ENCODE measurements at regions not wholly inside any gene's neighbourhood (a gene's known extent, or its start where the extent isn't known, plus 50 kb on each side); places are given as distances from the start of the nearest gene placed in this dataset.

GRCh38 chr2:133705287-133705686 lies 137.0 kb upstream of the NCKAP5 start:
- no peak overlapping the region for H3K4me3 ChIP-seq (ENCODE audit: low read depth, low read length)
- no peaks in the 10 kb centered on the region for H3K36me3 ChIP-seq (ENCODE audit: control insufficient read depth, insufficient read depth, low read length)
- DNase-seq (ENCODE audit: low read depth), result no peak
- H3K27me3 ChIP-seq (ENCODE audit: control insufficient read depth, insufficient read depth, low read length), result no peaks in the 10 kb centered on the region
- TF ChIP-seq CTCF (IDR thresholded peaks at IDR 0.05; ENCODE audit: insufficient read depth, low read length, poor library complexity, severe bottlenecking), result no peak

GRCh38 chr2:133710613-133711012 lies 142.3 kb upstream of the NCKAP5 start:
- Histone ChIP-seq H3K27me3 (ENCODE audit: control insufficient read depth, insufficient read depth, low read length) (no peaks in the 10 kb centered on the region), H3K4me3 (ENCODE audit: low read depth, low read length) (no peak overlapping the region), H3K36me3 (ENCODE audit: control insufficient read depth, insufficient read depth, low read length) (no peaks in the 10 kb centered on the region)
- TF ChIP-seq CTCF (IDR thresholded peaks at IDR 0.05; ENCODE audit: insufficient read depth, low read length, poor library complexity, severe bottlenecking), result no peak
- no peak for DNase-seq (ENCODE audit: low read depth)

GRCh38 chr2:133711201-133711600 lies 142.9 kb upstream of the NCKAP5 start:
- DNase-seq (ENCODE audit: low read depth), result no peak
- Histone ChIP-seq H3K27me3 (ENCODE audit: control insufficient read depth, insufficient read depth, low read length) (no peaks in the 10 kb centered on the region), H3K36me3 (ENCODE audit: control insufficient read depth, insufficient read depth, low read length) (no peaks in the 10 kb centered on the region), H3K4me3 (ENCODE audit: low read depth, low read length) (no peak overlapping the region)
- no peak for TF ChIP-seq CTCF (IDR thresholded peaks at IDR 0.05; ENCODE audit: insufficient read depth, low read length, poor library complexity, severe bottlenecking)

GRCh38 chr2:133711806-133712205 lies 143.5 kb upstream of the NCKAP5 start:
- no peak for TF ChIP-seq CTCF (IDR thresholded peaks at IDR 0.05; ENCODE audit: insufficient read depth, low read length, poor library complexity, severe bottlenecking)
- Histone ChIP-seq H3K36me3 (ENCODE audit: control insufficient read depth, insufficient read depth, low read length) (no peaks in the 10 kb centered on the region), H3K4me3 (ENCODE audit: low read depth, low read length) (no peak overlapping the region), H3K27me3 (ENCODE audit: control insufficient read depth, insufficient read depth, low read length) (no peaks in the 10 kb centered on the region)
- no peak for DNase-seq (ENCODE audit: low read depth)

GRCh38 chr2:133712369-133712768 lies 144.1 kb upstream of the NCKAP5 start:
- no peak for TF ChIP-seq CTCF (IDR thresholded peaks at IDR 0.05; ENCODE audit: insufficient read depth, low read length, poor library complexity, severe bottlenecking)
- DNase-seq (ENCODE audit: low read depth), result no peak
- Histone ChIP-seq H3K4me3 (ENCODE audit: low read depth, low read length) (no peak overlapping the region), H3K27me3 (ENCODE audit: control insufficient read depth, insufficient read depth, low read length) (no peaks in the 10 kb centered on the region), H3K36me3 (ENCODE audit: control insufficient read depth, insufficient read depth, low read length) (no peaks in the 10 kb centered on the region)

GRCh38 chr2:133713049-133713580 lies 144.9 kb upstream of the NCKAP5 start:
- no peak overlapping the region for H3K4me3 ChIP-seq (ENCODE audit: low read depth, low read length)
- DNase-seq (ENCODE audit: low read depth), result no peak
- TF ChIP-seq CTCF (IDR thresholded peaks at IDR 0.05; ENCODE audit: insufficient read depth, low read length, poor library complexity, severe bottlenecking), result no peak
- no peaks in the 10 kb centered on the region for H3K27me3 ChIP-seq (ENCODE audit: control insufficient read depth, insufficient read depth, low read length)
- no peaks in the 10 kb centered on the region for H3K36me3 ChIP-seq (ENCODE audit: control insufficient read depth, insufficient read depth, low read length)

All from kidney epithelial cell (primary cell).